ENCODE measurements at regions not wholly inside any gene's neighbourhood (a gene's known extent, or its start where the extent isn't known, plus 50 kb on each side); places are given as distances from the start of the nearest gene placed in this dataset.

DNA sequence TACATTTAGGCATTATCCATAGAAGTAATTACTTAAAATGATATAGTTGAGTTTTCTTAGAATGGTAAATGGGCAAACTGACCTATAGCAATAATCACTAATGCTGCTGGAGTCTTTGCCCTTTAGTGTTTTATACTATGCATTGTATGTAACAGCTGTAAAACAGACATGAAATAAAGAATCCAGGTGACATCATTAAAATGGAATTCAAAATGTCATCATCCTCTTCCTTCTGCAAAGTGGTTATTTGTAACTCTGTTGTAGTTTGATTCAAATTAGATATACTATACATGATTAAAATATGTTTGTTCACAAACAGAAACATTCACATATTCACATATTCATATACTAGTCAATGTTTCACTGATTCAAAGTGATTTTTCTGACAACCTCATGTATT, 598.8 kb downstream of the SLC16A7 start:
- Histone ChIP-seq H3K27me3 (ENCODE audit: control insufficient read depth, extremely low read depth, insufficient read depth, low read length) (no peaks in the 10 kb centered on the region), H3K9ac (ENCODE audit: control insufficient read depth, extremely low read depth, insufficient read depth, low read length) (no peak overlapping the region), H3K4me3 (ENCODE audit: control insufficient read depth in 2 of 3, extremely low read depth in 1 of 3, insufficient read depth in 2 of 3, low read depth in 1 of 3, low read length in 3 of 3) (no peak overlapping the region), H3K4me2 (ENCODE audit: control insufficient read depth, extremely low read depth, insufficient read depth, low read depth, low read length) (no peak overlapping the region), H3K36me3 (ENCODE audit: control insufficient read depth in 2 of 2, extremely low read depth in 1 of 2, insufficient read depth in 2 of 2, low read length in 2 of 2) (no peaks in the 10 kb centered on the region), H3K4me1 (ENCODE audit: control insufficient read depth, extremely low read depth, insufficient read depth, low read length) (peaks cover 6% of the 10 kb centered on the region), H3K79me2 (ENCODE audit: control insufficient read depth, insufficient read depth, low read length) (no peaks in the 10 kb centered on the region), H4K20me1 (ENCODE audit: control insufficient read depth, extremely low read depth, insufficient read depth, low read length) (no peaks in the 10 kb centered on the region), H2AFZ (ENCODE audit: control insufficient read depth, low read length) (no peak overlapping the region), H3K27ac (ENCODE audit: control insufficient read depth, insufficient read depth, low read length) (no peak overlapping the region), H3K9me1 (ENCODE audit: control insufficient read depth, extremely low read depth, insufficient read depth, low read length) (no peaks in the 10 kb centered on the region), H3K9me3 (ENCODE audit: control insufficient read depth, low read depth, low read length) (no peaks in the 10 kb centered on the region)
- DNase-seq (ENCODE audit: low read depth, low spot score): no peak
- dilution Hi-C loops (cut with MboI; ENCODE audit: extremely low pct_ligation_motif_present, low sequenced_read_pairs): no loop called here
- peak; percentile 17 for FAIRE-seq
- no peak for TF ChIP-seq EZH2 (IDR thresholded peaks at IDR 0.05; ENCODE audit: low read length)
- no peak for TF ChIP-seq CTCF (optimal IDR thresholded peaks at IDR 0.05 in 1 of 3, IDR thresholded peaks at IDR 0.05 in 1 of 3, conservative IDR thresholded peaks at IDR 0.05 in 1 of 3; ENCODE audit: extremely low read depth in 1 of 3, insufficient read depth in 2 of 3, low read length in 3 of 3)

DNA sequence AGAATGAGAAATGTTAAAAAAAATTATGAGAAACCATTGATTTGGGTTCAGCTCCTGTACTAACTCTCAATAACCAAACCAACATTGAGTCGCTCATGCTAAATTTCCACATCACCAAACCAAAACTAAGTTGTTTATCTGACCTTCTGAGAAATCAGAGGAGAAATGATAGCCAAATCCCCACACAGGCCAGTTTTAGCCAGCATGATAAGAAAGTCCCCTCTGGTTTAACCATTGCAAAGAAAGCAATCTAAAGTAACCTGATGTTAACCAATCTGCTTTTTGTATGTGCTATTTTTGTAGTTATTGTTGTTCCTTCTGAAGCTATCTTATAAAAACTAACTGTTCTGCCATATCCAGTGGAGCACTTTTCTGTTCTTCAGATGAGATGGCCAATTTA, 599.7 kb downstream of the SLC16A7 start:
- H3K4me2 ChIP-seq (ENCODE audit: control insufficient read depth, extremely low read depth, insufficient read depth, low read depth, low read length): no peak overlapping the region
- TF ChIP-seq EZH2 (IDR thresholded peaks at IDR 0.05; ENCODE audit: low read length) (no peak), CTCF (optimal IDR thresholded peaks at IDR 0.05 in 1 of 3, IDR thresholded peaks at IDR 0.05 in 1 of 3, conservative IDR thresholded peaks at IDR 0.05 in 1 of 3; ENCODE audit: extremely low read depth in 1 of 3, insufficient read depth in 2 of 3, low read length in 3 of 3) (no peak)

More for the DNA sequence above, 599.7 kb downstream of the SLC16A7 start:
- FAIRE-seq (no peak), DNase-seq (ENCODE audit: low read depth, low spot score) (no peak)
- Histone ChIP-seq H3K27me3 (ENCODE audit: control insufficient read depth, extremely low read depth, insufficient read depth, low read length) (no peaks in the 10 kb centered on the region), H2AFZ (ENCODE audit: control insufficient read depth, low read length) (no peak overlapping the region), H3K36me3 (ENCODE audit: control insufficient read depth in 2 of 2, extremely low read depth in 1 of 2, insufficient read depth in 2 of 2, low read length in 2 of 2) (no peaks in the 10 kb centered on the region), H3K79me2 (ENCODE audit: control insufficient read depth, insufficient read depth, low read length) (no peaks in the 10 kb centered on the region), H3K9me1 (ENCODE audit: control insufficient read depth, extremely low read depth, insufficient read depth, low read length) (no peaks in the 10 kb centered on the region), H3K27ac (ENCODE audit: control insufficient read depth, insufficient read depth, low read length) (no peak overlapping the region), H3K9ac (ENCODE audit: control insufficient read depth, extremely low read depth, insufficient read depth, low read length) (no peak overlapping the region), H4K20me1 (ENCODE audit: control insufficient read depth, extremely low read depth, insufficient read depth, low read length) (no peaks in the 10 kb centered on the region), H3K4me1 (ENCODE audit: control insufficient read depth, extremely low read depth, insufficient read depth, low read length) (peaks cover 6% of the 10 kb centered on the region), H3K9me3 (ENCODE audit: control insufficient read depth, low read depth, low read length) (no peaks in the 10 kb centered on the region), H3K4me3 (ENCODE audit: control insufficient read depth in 2 of 3, extremely low read depth in 1 of 3, insufficient read depth in 2 of 3, low read depth in 1 of 3, low read length in 3 of 3) (no peak overlapping the region)
- dilution Hi-C loops (cut with MboI; ENCODE audit: extremely low pct_ligation_motif_present, low sequenced_read_pairs): no loop called here
